OCI-LY3 (cell line): ENCODE measurements at regions not wholly inside any gene's neighbourhood (a gene's known extent, or its start where the extent isn't known, plus 50 kb on each side); places are given as distances from the start of the nearest gene placed in this dataset.

Source experiments
- CTCF ChIP-seq: fragments of 200-600, 300-600 bp; sonication (generic); IDR thresholded peaks from 2 replicates; pipeline ENCODE4 v1.5.1; 2014; ENCODE audit warnings: antibody characterized with exemption, low read length, low read depth
- EZH2phosphoT487 ChIP-seq: fragments of 200-600 bp; shearing (Covaris generic); IDR thresholded peaks from 2 replicates; pipeline ENCODE4 v1.6.1; 2018; ENCODE audit warnings: antibody characterized with exemption, mixed run types, low read depth

- TF ChIP-seq EZH2phosphoT487 (no peak), CTCF (no peak)
Measured at GRCh38 chr10:8278099-8278498, 223.6 kb downstream of the GATA3 start.
